ENCODE measurements at regions not wholly inside any gene's neighbourhood (a gene's known extent, or its start where the extent isn't known, plus 50 kb on each side); places are given as distances from the start of the nearest gene placed in this dataset.

- BruUV-seq (replicated peaks): no TSS peak
- no peak overlapping the region for H3K27ac Mint-ChIP-seq (ENCODE audit: unreplicated experiment)
These were observed 80.0 kb upstream of the STEAP4 start for GRCh38 chr7:88386665-88387156.

GRCh38 chr7:88377434-88377833, 70.7 kb upstream of the STEAP4 start:
- H3K9me3 Mint-ChIP-seq (ENCODE audit: low read depth, unreplicated experiment): no peaks in the 10 kb centered on the region
- no peak overlapping the region for H3K4me3 Mint-ChIP-seq (ENCODE audit: low read depth, unreplicated experiment)
- intact Hi-C loops (cut with micrococcal nuclease; ENCODE audit: unreplicated experiment): no loop called here
- BruUV-seq (replicated peaks): no TSS peak
- CTCF ChIA-PET: no interaction called here
- no peak for TF ChIP-seq CTCF (IDR thresholded peaks at IDR 0.05; ENCODE audit: unreplicated experiment)
- H3K27ac Mint-ChIP-seq (ENCODE audit: unreplicated experiment): no peak overlapping the region
- no peaks in the 10 kb centered on the region for H3K27me3 Mint-ChIP-seq (ENCODE audit: unreplicated experiment)
- no peaks in the 10 kb centered on the region for H3K4me1 Mint-ChIP-seq (ENCODE audit: low read depth, unreplicated experiment)
- H3K36me3 Mint-ChIP-seq (ENCODE audit: insufficient read depth, unreplicated experiment): no peaks in the 10 kb centered on the region
- DNase-seq: no peak

More at GRCh38 chr7:88386665-88387156, 80.0 kb upstream of the STEAP4 start:
- no peaks in the 10 kb centered on the region for H3K27me3 Mint-ChIP-seq (ENCODE audit: unreplicated experiment)
- intact Hi-C loops (cut with micrococcal nuclease; ENCODE audit: unreplicated experiment): no loop called here
- no peaks in the 10 kb centered on the region for H3K9me3 Mint-ChIP-seq (ENCODE audit: low read depth, unreplicated experiment)
- CTCF ChIA-PET: no interaction called here
- DNase-seq: no peak
- H3K4me3 Mint-ChIP-seq (ENCODE audit: low read depth, unreplicated experiment): no peak overlapping the region
- H3K36me3 Mint-ChIP-seq (ENCODE audit: insufficient read depth, unreplicated experiment): no peaks in the 10 kb centered on the region
- TF ChIP-seq CTCF (IDR thresholded peaks at IDR 0.05; ENCODE audit: unreplicated experiment): no peak
- H3K4me1 Mint-ChIP-seq (ENCODE audit: low read depth, unreplicated experiment): no peaks in the 10 kb centered on the region

GRCh38 chr7:88368686-88369085, 62.0 kb upstream of the STEAP4 start:
- no peak for TF ChIP-seq CTCF (IDR thresholded peaks at IDR 0.05; ENCODE audit: unreplicated experiment)
- Mint-ChIP-seq H3K4me3 (ENCODE audit: low read depth, unreplicated experiment) (no peak overlapping the region), H3K36me3 (ENCODE audit: insufficient read depth, unreplicated experiment) (no peaks in the 10 kb centered on the region), H3K27me3 (ENCODE audit: unreplicated experiment) (no peaks in the 10 kb centered on the region), H3K9me3 (ENCODE audit: low read depth, unreplicated experiment) (no peaks in the 10 kb centered on the region), H3K27ac (ENCODE audit: unreplicated experiment) (no peak overlapping the region), H3K4me1 (ENCODE audit: low read depth, unreplicated experiment) (no peaks in the 10 kb centered on the region)
- CTCF ChIA-PET: no interaction called here
- intact Hi-C loops (cut with micrococcal nuclease; ENCODE audit: unreplicated experiment): no loop called here
- no TSS peak for BruUV-seq (replicated peaks)
- no peak for DNase-seq

GRCh38 chr7:88366845-88367244, 60.2 kb upstream of the STEAP4 start:
- intact Hi-C loops (cut with micrococcal nuclease; ENCODE audit: unreplicated experiment): no loop called here
- no TSS peak for BruUV-seq (replicated peaks)
- Mint-ChIP-seq H3K27me3 (ENCODE audit: unreplicated experiment) (no peaks in the 10 kb centered on the region), H3K36me3 (ENCODE audit: insufficient read depth, unreplicated experiment) (no peaks in the 10 kb centered on the region), H3K9me3 (ENCODE audit: low read depth, unreplicated experiment) (no peaks in the 10 kb centered on the region), H3K4me1 (ENCODE audit: low read depth, unreplicated experiment) (no peaks in the 10 kb centered on the region), H3K27ac (ENCODE audit: unreplicated experiment) (no peak overlapping the region), H3K4me3 (ENCODE audit: low read depth, unreplicated experiment) (no peak overlapping the region)
- CTCF ChIA-PET: no interaction called here
- DNase-seq: no peak
- no peak for TF ChIP-seq CTCF (IDR thresholded peaks at IDR 0.05; ENCODE audit: unreplicated experiment)

Measured in Calu3 (cell line).